NOMO-1 treated with dmso at 0.1 percent for 144 hours (cell line): ENCODE measurements at regions not wholly inside any gene's neighbourhood (a gene's known extent, or its start where the extent isn't known, plus 50 kb on each side); places are given as distances from the start of the nearest gene placed in this dataset.

Experiments used
- DNase-seq: peaks from one replicate; lab custom pipeline; 2025; ENCODE audit not compliant: unreplicated experiment; lab: John Stamatoyannopoulos, UW

DNA sequence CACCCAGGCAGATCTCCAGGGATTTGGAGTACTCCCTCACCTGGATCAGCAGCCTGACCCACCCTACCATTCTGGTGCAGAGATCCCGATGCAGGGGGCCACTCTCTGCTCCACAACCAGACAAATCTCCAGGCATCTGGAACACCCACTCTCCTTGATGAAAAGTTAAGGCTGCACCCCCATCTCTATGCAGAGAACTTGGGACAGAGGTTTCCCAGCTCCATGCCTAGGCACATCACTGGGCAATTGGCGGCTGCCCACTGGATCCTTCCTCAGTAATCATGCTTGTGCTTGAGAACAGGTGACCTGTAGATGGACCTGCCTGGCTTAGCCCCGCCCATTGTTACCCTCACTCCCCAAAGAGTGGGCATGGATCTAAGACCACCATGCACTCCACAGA lies 624.9 kb downstream of the CBLN2 start:
- no peak for DNase-seq

- no peak for DNase-seq
Observed at GRCh38 chr18:71913641-71914040, 630.5 kb downstream of the CBLN2 start.

- DNase-seq, result no peak
Observed at GRCh38 chr18:71902482-71902881, 641.7 kb downstream of the CBLN2 start.

DNA sequence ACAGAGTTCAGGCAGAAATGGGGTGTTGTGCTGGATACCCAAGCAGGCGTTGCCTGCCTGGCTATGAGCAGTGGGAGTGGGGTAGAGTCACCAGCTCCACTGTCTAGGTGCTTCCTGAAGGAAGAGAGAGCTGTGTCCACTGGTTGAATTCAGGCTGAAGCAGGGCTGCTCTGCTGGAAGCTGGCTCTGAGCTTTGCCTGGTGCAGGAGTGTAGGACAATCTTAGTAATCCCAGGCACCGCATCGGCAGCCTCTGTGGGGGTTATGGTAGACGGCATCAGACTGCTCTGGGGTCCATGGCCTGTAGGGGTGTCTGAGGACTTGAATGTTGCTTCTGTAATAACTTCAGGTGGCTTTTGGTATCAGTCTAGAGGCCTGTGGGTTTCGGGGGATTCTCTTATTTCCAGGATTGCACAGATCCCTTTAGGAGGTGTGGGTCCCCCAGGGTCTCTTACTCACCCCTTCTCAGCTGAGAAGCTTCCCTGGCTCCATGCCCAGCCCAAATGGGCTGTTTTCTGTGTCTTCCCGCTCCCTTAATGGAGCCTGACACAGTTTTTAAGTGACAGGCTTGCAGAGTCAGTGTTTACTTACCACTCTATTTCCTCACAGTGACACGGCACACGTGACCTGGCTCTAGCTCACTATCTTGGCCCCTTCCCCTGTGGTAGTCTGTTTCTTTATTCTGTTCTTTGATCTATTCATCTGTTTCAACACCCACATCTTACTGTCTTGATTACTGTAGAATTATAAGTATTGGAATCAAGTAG lies 644.3 kb downstream of the CBLN2 start:
- no peak for DNase-seq

- no peak for DNase-seq
Observed at GRCh38 chr18:71899183-71899582, 645.0 kb downstream of the CBLN2 start.

- DNase-seq, result no peak
Observed at GRCh38 chr18:71887509-71887908, 656.6 kb downstream of the CBLN2 start.

DNA sequence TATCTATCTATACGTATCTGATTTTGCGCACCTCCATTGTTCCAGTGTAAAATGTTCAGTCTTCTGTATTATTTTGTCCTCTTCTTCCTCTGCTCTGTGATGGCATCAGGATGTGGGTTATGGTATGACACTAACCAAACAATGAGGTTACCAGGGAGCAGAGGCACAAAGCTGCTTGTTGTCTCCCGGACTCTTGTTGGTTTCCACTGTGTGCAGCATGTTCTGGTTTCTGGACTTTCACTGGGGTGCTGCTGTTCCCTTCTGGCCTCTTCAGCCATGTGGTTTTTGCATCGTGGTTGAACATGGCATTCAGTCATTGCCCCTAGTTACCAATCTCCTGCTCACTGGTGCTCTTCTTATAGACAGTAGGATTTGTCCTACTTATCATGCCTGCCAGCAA lies 665.9 kb downstream of the CBLN2 start:
- DNase-seq, result no peak

DNA sequence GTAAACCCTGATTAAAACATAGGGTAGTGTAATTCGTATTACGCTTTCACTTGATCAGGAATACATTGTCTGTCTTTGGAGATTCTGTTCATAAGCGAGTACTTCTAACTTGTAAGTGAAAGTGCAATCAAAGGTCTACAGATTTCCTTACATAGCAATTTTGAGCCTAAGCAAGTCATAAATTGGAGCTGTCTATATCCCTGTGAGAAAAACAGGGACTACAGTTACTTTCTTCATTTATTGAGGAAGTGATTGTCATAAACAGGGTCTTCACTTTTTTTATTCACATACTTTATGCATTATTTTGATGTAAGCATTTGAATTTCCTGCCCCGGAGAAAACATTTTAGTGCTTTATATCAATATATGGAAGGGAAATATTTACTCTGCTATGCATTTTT lies 670.4 kb downstream of the CBLN2 start:
- DNase-seq, result no peak

DNA sequence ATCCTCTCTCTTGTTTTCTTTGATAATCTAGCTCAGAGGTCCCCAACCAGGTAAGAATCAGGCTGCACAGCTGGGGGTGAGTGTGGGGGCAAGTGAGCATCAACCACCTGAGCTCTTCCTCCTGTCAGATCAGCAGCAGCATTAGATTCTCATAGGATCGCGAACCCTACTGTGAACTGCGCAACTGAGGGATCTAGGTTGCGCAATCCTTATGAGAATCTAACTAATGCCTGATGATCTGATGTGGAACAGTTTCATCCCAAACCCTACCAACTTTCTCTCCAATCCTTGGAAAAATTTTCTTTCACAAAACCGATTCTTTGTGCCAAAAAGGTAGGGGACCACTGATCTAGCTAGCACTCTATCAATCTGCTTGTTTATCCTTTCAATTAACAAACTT lies 678.3 kb downstream of the CBLN2 start:
- no peak for DNase-seq

DNA sequence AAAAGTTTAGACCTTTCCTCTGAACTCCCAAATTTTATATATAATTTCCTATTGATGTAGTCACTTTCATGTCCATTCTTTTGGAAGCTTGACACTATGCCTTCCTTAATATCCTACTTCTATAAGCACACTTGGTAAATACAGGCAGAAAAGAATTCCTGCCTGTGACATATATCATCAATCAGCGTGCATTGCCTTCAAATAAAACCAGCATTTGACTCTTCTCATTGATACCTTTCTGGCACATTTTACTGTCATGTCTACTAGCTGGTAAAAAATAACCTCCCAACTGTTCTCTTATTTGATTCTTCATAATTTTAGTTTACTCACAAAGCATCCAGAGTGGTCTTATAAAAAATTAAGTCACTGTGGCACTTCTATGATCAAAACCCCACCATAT lies 693.5 kb downstream of the CBLN2 start:
- DNase-seq, result no peak

GRCh38 chr18:71849407-71849806 lies 694.7 kb downstream of the CBLN2 start:
- DNase-seq, result no peak

- no peak for DNase-seq
Observed at GRCh38 chr18:71846716-71847115, 697.4 kb downstream of the CBLN2 start.

- no peak for DNase-seq
Observed at GRCh38 chr18:71844814-71845213, 699.3 kb downstream of the CBLN2 start.

- DNase-seq, result no peak
Observed at GRCh38 chr18:71842666-71843065, 701.5 kb downstream of the CBLN2 start.

DNA sequence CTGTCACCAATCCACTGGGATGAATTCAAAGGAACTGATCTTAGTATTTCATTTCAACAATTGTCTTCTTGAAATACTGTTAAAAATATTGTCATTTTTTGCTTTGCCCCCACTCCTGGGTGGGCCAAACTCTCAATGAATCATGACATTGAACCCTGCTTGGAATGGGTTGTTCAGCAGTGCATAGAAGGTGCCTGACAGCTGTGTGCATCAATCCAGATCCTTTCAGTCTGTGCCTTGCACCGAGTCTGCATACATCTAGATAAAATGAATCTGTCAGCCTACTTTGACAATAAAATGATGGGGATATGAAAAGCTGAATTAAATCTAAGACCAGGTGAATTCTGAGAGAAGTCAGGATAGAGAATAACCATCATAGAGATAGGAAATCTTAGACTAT lies 706.6 kb downstream of the CBLN2 start:
- no peak for DNase-seq

DNA sequence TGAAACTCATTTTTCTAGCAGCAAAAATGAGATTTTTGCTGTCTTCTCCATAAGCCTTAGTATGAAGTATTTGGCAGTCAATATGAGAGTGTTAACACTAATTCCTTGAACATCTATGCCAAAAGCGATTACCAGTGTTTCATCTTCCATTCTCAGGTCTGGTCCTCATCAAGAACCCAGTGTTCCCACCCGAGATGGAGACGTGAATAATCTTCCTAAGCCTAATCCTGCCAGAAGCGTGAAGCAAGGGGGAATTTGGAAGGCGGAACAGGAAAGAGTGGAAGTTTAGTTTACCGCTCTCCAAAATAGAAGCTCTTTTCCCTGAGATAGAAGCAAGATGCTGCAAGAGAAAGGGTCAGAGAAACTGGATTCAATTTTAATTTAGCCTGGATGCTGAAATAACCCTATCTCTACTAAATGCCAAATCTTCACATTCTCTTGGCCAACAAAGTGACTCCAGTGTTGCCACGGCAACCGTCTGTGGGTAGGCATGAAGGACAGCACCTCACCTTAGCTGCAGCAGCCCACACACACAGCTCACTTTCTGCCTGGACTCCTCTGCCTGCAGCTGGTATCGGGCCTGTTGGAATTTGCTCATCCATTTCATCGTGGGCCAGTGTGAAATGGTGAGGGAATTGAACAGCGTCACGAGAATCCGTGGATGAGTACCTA lies 711.1 kb downstream of the CBLN2 start:
- no peak for DNase-seq

GRCh38 chr18:71831039-71831438 lies 713.1 kb downstream of the CBLN2 start:
- DNase-seq, result no peak

DNA sequence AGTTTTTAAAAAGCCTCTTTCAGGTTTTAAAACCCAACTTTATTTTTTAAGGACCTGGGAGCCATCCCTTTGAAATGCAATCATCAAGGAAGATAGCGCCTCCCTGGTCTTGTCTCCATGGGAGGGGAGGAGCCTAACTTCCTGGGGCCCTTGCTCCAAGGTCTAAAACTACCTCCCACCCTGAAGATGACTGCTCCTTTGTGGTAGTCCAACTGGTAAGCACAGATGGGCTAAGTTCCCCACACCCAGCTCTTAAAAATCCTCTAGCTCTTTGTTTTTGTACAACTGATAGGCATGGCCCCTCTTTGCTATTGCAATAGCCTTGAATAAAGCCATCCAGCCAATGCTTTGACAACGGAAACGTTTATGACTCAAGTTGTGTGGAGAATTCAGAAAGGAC lies 716.8 kb downstream of the CBLN2 start:
- DNase-seq, result no peak

- DNase-seq, result no peak
Observed at GRCh38 chr18:71815305-71815704, 728.8 kb downstream of the CBLN2 start.

GRCh38 chr18:71809711-71810110 lies 734.4 kb downstream of the CBLN2 start:
- DNase-seq, result no peak

DNA sequence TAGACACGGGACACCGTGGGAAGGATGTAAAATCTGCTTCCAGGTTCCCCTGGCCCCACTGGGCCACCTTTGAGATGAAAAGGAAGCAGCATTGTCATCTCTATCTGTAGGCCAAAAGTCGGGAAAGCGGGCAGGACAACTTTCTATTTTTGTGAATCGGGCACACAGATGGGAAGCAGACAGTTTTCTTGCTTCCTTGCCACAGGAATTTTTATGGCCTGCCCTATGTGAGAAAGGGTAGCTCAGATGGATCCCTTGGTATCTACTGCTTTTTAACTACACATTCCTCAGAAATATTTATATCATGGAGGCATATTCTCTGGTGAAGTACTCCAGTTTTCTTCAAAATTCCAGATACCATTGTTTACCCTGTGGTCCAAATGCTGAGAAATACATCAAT lies 735.5 kb downstream of the CBLN2 start:
- no peak for DNase-seq

DNA sequence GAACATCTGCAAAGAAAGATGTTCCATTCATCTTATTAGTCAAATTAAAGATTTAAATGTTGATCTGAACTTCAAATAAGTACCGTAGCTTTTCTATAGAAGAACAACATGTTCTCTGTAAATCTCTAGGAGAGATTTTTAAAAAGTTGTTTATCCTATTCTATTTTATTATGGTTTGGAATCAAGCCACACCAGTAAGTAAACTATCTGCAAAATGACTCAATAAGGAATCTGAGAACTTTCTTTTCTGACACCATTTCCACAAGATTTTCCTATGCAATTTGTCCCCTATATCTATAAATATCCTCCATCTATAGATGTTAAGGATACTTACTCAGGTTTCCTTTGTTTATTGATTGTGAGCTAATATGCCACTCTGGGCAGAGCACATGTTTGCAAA lies 736.6 kb downstream of the CBLN2 start:
- DNase-seq, result no peak
